AG20443 (cell line): ENCODE measurements at regions not wholly inside any gene's neighbourhood (a gene's known extent, or its start where the extent isn't known, plus 50 kb on each side); places are given as distances from the start of the nearest gene placed in this dataset.
"Not testable (repeated sequence)": the region's sequence is repeated elsewhere in the genome, so short reads cannot be mapped to it uniquely, and the experiment has no call there.

ENCODE experiments used
- DNase-seq: peaks from one replicate; pipeline ENCODE4 v3.0.0; 2012; ENCODE audit warnings: low spot score, mixed read lengths

GRCh38 chr3:152667267-152667666 is 167.7 kb upstream of the P2RY1 start:
- no peak for DNase-seq

- DNase-seq = no peak
Observed at GRCh38 chr3:152669560-152669959, 165.4 kb upstream of the P2RY1 start.

GRCh38 chr3:152671446-152672319 is 163.2 kb upstream of the P2RY1 start:
- no peak for DNase-seq

GRCh38 chr3:152672320-152672649 is 162.6 kb upstream of the P2RY1 start:
- no peak for DNase-seq

GRCh38 chr3:152676810-152677379 is 158.0 kb upstream of the P2RY1 start:
- DNase-seq = no peak

- no peak for DNase-seq
Observed at GRCh38 chr3:152677491-152677890, 157.4 kb upstream of the P2RY1 start.

GRCh38 chr3:152682477-152682876 is 152.5 kb upstream of the P2RY1 start:
- DNase-seq = no peak

- no peak for DNase-seq
Observed at GRCh38 chr3:152683521-152683999, 151.4 kb upstream of the P2RY1 start.

- no peak for DNase-seq
Observed at GRCh38 chr3:152684279-152684678, 150.7 kb upstream of the P2RY1 start.

- no peak for DNase-seq
Observed at GRCh38 chr3:152688313-152688712, 146.6 kb upstream of the P2RY1 start.

- not testable (repeated sequence) for DNase-seq
Observed at GRCh38 chr3:152692326-152692725, 142.6 kb upstream of the P2RY1 start.

- not testable (repeated sequence) for DNase-seq
Observed at GRCh38 chr3:152693521-152694250, 141.2 kb upstream of the P2RY1 start.

- DNase-seq = no peak
Observed at GRCh38 chr3:152695840-152696239, 139.1 kb upstream of the P2RY1 start.

- DNase-seq = no peak
Observed at GRCh38 chr3:152696962-152697361, 138.0 kb upstream of the P2RY1 start.

GRCh38 chr3:152703245-152703890 is 131.6 kb upstream of the P2RY1 start:
- no peak for DNase-seq

- no peak for DNase-seq
Observed at GRCh38 chr3:152706991-152707713, 127.8 kb upstream of the P2RY1 start.

GRCh38 chr3:152709659-152710058 is 125.3 kb upstream of the P2RY1 start:
- DNase-seq = no peak

GRCh38 chr3:152710549-152710948 is 124.4 kb upstream of the P2RY1 start:
- DNase-seq = no peak

GRCh38 chr3:152713989-152714388 is 120.9 kb upstream of the P2RY1 start:
- no peak for DNase-seq

GRCh38 chr3:152714507-152714906 is 120.4 kb upstream of the P2RY1 start:
- DNase-seq = no peak

- no peak for DNase-seq
Observed at GRCh38 chr3:152717252-152717651, 117.7 kb upstream of the P2RY1 start.

- no peak for DNase-seq
Observed at GRCh38 chr3:152718810-152719209, 116.1 kb upstream of the P2RY1 start.
